GM12801 (cell line): ENCODE measurements at regions not wholly inside any gene's neighbourhood (a gene's known extent, or its start where the extent isn't known, plus 50 kb on each side); places are given as distances from the start of the nearest gene placed in this dataset.

Experiments used
- TF ChIP-seq, protein P1 (sequence below): IDR thresholded peaks from one replicate; pipeline ENCODE4 v1.5.1; 2011; ENCODE audit warnings: control low read depth; ENCODE audit not compliant: insufficient read length; ENCODE audit errors: extremely low read depth

DNA sequence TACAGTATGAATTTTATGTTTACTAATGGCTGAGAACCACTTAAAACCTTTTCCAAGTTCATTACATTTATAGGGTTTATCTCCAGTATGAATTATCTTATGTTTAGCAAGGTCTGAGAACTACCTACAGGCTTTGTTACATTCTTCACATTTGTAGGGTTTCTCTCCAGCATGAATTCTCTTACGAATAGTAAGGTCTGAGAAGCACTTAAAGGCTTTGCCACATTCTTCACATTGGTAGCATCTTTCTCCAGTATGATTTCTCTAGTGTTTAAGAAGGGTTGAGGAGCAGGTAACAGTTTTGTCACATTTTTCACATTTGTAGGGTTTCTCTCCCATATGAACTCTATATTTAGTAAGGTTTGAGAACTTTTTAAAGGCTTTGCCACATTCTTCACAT is 1127.4 kb downstream of the EFNA5 start:
- TF ChIP-seq, protein P1, sequence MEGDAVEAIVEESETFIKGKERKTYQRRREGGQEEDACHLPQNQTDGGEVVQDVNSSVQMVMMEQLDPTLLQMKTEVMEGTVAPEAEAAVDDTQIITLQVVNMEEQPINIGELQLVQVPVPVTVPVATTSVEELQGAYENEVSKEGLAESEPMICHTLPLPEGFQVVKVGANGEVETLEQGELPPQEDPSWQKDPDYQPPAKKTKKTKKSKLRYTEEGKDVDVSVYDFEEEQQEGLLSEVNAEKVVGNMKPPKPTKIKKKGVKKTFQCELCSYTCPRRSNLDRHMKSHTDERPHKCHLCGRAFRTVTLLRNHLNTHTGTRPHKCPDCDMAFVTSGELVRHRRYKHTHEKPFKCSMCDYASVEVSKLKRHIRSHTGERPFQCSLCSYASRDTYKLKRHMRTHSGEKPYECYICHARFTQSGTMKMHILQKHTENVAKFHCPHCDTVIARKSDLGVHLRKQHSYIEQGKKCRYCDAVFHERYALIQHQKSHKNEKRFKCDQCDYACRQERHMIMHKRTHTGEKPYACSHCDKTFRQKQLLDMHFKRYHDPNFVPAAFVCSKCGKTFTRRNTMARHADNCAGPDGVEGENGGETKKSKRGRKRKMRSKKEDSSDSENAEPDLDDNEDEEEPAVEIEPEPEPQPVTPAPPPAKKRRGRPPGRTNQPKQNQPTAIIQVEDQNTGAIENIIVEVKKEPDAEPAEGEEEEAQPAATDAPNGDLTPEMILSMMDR = no peak

DNA sequence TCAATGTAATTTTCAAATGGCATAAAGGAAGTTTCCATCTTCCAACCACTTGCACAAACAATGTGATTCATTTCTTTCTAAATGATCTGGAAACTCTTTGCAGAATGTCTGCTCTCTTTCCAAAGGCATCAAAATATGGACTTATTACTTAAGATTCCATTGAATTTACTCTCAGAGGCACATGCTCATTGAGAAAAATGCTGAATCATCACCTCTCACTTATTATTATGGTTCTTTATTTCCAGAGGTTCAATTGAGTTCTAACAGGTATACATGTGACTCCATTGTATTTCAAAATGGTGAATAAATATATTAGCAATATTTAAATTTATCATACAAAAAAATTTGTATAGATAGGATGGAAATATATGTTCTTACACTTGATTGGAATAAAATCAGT is 1140.6 kb downstream of the EFNA5 start:
- TF ChIP-seq, protein P1 = no peak

DNA sequence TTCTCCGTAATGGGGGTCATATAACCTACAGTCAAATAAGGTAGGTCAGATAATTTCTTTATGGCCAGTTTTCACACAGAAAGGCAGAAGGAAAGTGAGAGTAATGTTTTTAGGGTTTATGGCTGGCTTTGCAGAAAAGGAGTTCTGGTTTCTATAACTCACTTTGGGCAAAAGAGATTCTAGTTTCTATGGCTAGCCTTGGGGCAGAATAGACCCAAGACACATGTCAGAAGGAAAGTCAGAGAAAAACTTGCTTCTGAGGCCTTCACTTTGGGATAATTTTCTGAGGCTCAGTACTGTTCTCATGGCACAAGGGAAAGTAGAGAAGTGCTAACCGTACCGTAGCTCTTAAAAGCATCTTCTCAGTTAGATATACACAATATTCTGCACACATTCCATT is 1145.3 kb downstream of the EFNA5 start:
- TF ChIP-seq, protein P1 = no peak

DNA sequence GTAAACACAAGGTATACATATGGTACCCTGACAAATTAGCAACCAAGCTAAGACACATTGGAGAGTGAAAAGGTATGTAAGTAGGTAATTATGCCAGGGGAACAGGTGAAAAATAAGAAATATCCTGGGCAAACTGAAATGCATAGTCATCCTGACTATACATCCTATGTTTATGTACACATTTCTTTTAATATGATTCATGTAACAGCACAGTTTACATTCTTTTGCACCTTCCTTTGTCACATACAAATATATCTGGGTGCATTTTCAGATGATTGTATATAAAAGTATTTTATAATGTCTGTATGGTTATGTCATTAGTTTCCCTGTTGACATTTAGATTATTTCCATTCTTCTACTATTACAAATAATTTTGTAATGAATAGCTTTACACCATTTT is 1146.9 kb downstream of the EFNA5 start:
- TF ChIP-seq, protein P1 = no peak

DNA sequence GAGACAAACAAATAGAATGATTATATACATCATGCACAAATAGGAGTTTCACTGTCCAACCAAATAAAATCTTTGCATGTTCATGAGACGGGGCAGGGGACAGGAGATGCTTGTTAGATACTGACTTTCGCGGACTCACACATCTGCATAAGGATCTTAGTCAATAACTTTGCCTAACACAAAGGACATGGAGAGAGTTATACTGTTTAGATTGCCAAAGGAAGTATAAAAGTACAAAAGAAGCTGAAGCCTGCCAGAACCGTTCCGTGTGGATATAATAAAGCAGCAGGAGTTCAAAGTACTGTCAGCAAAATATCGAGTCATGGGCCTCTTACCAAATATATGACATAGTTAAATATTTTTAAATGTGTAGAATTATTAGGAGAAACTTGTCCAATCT is 1148.4 kb downstream of the EFNA5 start:
- TF ChIP-seq, protein P1 = no peak

DNA sequence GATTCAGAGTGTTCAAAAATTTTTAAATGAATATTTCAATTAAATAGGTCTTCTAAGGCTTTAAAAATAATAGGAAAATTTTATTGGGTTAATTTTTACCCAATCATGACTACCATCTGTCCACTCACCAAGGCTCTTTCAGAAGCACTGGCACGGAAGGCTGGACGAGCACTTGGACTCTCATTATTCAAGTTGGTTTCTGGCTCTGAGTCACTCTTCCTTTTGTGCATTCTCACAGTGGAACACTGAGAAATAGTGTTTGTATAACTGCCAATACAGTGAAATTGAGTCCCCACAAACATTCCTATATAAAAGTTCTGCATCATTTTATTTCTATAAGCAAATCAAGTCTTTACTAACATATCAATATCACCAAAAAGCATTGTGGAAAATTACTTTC is 1149.0 kb downstream of the EFNA5 start:
- TF ChIP-seq, protein P1 = no peak

DNA sequence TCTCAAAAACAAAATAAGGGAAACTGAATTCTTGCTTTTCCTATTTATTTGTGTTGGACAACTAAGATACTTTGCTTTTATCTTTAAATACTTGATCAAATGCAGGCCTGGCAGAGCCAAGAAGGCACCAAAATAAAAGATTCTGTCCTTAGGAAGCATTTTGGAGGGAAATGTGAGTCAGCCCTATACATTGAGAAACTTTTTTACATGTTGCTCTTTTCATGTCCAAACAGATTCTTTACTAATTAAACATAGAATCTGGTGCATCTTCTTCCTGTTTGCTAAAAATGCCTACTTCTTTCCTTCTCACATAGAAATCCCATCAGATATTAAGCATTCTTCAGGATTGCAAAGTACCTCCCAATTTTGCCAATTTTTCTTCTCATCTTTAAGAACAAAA is 1160.4 kb downstream of the EFNA5 start:
- TF ChIP-seq, protein P1 = no peak

DNA sequence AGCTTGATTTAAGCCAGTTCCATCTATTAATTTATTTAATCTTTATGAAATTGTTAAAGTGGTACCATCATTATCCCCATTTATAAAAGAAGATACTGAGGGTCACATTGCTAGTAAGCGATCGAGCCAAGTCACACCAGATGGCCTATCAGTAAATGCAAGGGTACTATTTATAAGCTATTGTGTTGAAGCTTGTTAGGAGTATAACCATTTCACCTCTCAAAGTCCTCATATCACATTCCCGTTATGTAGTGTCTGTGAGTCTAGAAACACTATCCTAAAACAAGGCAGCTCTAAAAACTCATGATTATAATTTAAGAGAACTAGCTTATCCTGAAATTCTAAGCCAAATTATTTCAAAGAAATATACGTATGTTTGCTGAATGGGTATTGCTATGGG is 1161.8 kb downstream of the EFNA5 start:
- TF ChIP-seq, protein P1 = no peak
